GM23338 (cell line): ENCODE measurements at regions not wholly inside any gene's neighbourhood (a gene's known extent, or its start where the extent isn't known, plus 50 kb on each side); places are given as distances from the start of the nearest gene placed in this dataset.

ENCODE experiments used
- CTCF ChIP-seq, 2 experiments: fragments of 200-600 bp in 1 of 2; sonication (generic) in 1 of 2; conservative IDR thresholded peaks; 2 replicates each; pipeline versions ENCODE4 v1.5.1 to v1.6.1; 2016 to 2017; ENCODE audit warnings: antibody characterized with exemption in 2 of 2, low read depth in 2 of 2, mild to moderate bottlenecking in 2 of 2, moderate library complexity in 1 of 2
- EZH2 ChIP-seq: fragments of 200-600 bp; sonication (generic); IDR thresholded peaks from one replicate; pipeline ENCODE4 v1.8.0; 2017; ENCODE audit warnings: antibody characterized with exemption, mild to moderate bottlenecking, low read depth; ENCODE audit not compliant: unreplicated experiment
- EZH2phosphoT487 ChIP-seq: fragments of 200-600 bp; sonication (generic); IDR thresholded peaks from one replicate; pipeline ENCODE4 v1.8.1; 2018; ENCODE audit warnings: antibody characterized with exemption; ENCODE audit not compliant: unreplicated experiment
- POLR2AphosphoS5 ChIP-seq: IDR thresholded peaks from 2 replicates; pipeline ENCODE4 v1.6.1; 2016; ENCODE audit warnings: antibody characterized with exemption, low read depth

GRCh38 chr12:19000836-19001235, 128.7 kb upstream of the PLEKHA5 start:
- TF ChIP-seq CTCF (conservative IDR thresholded peaks at IDR 0.05; ENCODE audit: low read depth in 2 of 2) (no peak), POLR2AphosphoS5 (no peak), EZH2phosphoT487 (no peak), EZH2 (no peak)
